CD4-positive, alpha-beta T cell treated with Interferon alpha-2 for 1 hour (primary cell): ENCODE measurements at regions not wholly inside any gene's neighbourhood (a gene's known extent, or its start where the extent isn't known, plus 50 kb on each side); places are given as distances from the start of the nearest gene placed in this dataset.
A peak's percentile ranks its signal among the peaks of the same experiment; 100 is the strongest.
"Not testable (repeated sequence)": the region's sequence is repeated elsewhere in the genome, so short reads cannot be mapped to it uniquely, and the experiment has no call there.

ENCODE experiments used
- DNase-seq, 2 donors: peaks; one replicate each; pipeline ENCODE4 v3.0.0-alpha.2; 2020 to 2022

- DNase-seq = no peak
These were observed 125.9 kb downstream of the FAM53A start for GRCh38 chr4:1558205-1558604.

GRCh38 chr4:1557221-1557597 lies 126.9 kb downstream of the FAM53A start:
- no peak for DNase-seq

- no peak for DNase-seq
These were observed 127.4 kb downstream of the FAM53A start for GRCh38 chr4:1556541-1557220.

GRCh38 chr4:1554876-1555265 lies 129.2 kb downstream of the FAM53A start:
- DNase-seq = no peak

- DNase-seq = no peak
These were observed 129.8 kb downstream of the FAM53A start for GRCh38 chr4:1554246-1554875.

- DNase-seq = no peak
These were observed 130.7 kb downstream of the FAM53A start for GRCh38 chr4:1553365-1553764.

- no peak for DNase-seq
These were observed 131.7 kb downstream of the FAM53A start for GRCh38 chr4:1552451-1552850.

- no peak for DNase-seq
These were observed 132.9 kb downstream of the FAM53A start for GRCh38 chr4:1551211-1551610.

GRCh38 chr4:1550122-1551070 lies 133.7 kb downstream of the FAM53A start:
- DNase-seq = no peak

- DNase-seq = no peak
These were observed 134.5 kb downstream of the FAM53A start for GRCh38 chr4:1549638-1550035.

- peak; percentile 47 to 72 for DNase-seq
These were observed 135.1 kb downstream of the FAM53A start for GRCh38 chr4:1548827-1549637.

- DNase-seq = no peak
These were observed 136.0 kb downstream of the FAM53A start for GRCh38 chr4:1547856-1548826.

GRCh38 chr4:1547131-1547855 lies 136.8 kb downstream of the FAM53A start:
- DNase-seq = no peak

GRCh38 chr4:1544861-1545281 lies 138.6 kb upstream of the NKX1-1 start:
- peak in 1 of 2 donors; percentile 26 for DNase-seq

- not testable (repeated sequence) for DNase-seq
These were observed 138.2 kb upstream of the NKX1-1 start for GRCh38 chr4:1544435-1544834.

GRCh38 chr4:1543976-1544375 lies 137.7 kb upstream of the NKX1-1 start:
- no peak for DNase-seq

GRCh38 chr4:1543561-1543960 lies 137.3 kb upstream of the NKX1-1 start:
- DNase-seq = no peak

GRCh38 chr4:1542516-1543320 lies 136.5 kb upstream of the NKX1-1 start:
- DNase-seq = no peak

GRCh38 chr4:1542226-1542490 lies 135.9 kb upstream of the NKX1-1 start:
- DNase-seq = no peak
